ENCODE measurements at regions not wholly inside any gene's neighbourhood (a gene's known extent, or its start where the extent isn't known, plus 50 kb on each side); places are given as distances from the start of the nearest gene placed in this dataset.
"Not testable (repeated sequence)": the region's sequence is repeated elsewhere in the genome, so short reads cannot be mapped to it uniquely, and the experiment has no call there.

DNA sequence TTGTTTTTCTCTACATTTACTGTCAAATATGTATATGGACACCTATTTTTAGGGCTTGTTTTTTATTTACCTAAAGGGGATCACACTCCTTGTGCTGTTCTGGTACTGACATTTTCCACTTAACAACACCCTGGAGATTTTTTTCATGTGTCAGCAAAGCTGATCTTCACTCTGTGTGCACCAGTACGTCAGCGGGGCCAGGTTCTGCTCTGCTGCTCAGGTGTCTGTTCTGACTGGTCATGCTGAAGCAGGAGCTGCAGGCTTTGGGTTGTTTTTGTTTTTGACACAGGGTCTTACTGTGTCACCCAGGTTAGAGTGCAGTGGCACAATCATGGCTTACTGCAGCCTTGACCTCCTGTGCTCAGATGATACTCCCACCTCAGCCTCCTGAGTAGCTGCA, 81.9 kb upstream of the CCND2 start:
- no peak for DNase-seq (ENCODE audit: low spot score)

DNA sequence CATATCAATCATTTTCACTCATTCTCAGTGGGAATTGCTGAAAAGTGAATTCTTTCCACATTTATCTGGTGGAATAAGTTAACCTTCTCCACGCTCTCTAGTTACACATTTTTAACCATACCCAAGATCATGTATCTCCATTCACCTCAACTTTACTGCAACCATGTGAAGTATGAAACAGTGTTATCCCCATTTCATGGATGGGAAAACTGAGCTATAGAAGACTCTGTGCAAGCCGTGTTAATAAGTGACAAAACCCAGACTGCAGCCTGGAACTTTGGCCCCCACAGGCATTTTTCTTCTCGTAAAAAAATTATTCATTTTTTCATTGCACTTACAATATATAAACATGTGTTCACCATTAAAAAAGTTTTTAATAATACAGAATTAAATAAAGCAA, 82.4 kb upstream of the CCND2 start:
- DNase-seq (ENCODE audit: low spot score) = no peak

DNA sequence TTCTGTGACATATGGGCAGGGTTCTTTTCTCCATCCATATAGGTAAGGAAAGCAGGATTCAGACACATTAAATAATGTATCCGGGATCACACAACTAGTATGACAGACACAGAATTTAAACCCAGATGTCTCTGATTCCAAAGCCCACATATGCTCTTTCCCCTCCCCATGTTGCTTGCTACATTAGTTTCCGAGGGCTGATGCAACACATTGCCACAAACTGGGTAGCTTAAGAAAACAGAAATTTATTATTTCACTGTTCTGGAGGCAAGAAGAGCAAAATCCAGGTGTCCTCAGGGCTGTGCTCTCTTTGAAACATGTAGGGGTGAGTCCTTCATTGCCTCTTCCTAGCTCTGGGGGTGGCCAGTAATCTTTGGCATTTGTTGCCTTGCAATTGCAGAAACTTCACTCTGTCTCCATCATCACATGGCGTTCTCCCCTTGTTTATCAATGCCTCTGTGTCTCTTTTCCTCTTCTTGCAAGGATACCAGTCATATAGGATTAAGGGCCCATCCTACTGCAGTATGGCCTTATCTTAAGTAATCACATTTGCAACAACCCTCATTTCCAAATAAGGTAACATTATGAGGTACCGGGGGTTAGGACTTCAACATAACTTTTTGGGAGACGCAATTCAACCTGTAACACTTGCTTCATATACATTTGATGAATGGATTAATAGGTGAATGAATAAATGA, 83.0 kb upstream of the CCND2 start:
- no peak for DNase-seq (ENCODE audit: low spot score)

DNA sequence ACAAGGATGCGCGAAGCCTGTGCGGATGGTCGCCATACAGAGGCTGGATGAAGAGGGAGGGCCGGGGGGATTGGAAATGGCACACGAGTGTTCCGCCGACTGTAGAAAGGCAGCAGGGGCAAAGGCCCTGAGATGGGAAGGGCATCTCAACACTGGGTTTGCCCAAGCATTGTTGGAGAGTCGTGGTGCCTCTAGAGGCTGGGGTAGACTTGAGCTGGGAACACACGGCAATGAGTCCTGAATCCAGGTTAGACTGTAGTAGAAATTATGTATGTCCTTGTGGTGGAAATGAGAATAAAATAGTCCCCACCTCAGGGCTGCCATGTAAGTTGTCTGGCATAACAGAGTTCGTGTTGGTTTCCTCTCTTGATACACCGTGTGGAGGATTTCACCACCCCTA, 83.8 kb upstream of the CCND2 start:
- no peak for DNase-seq (ENCODE audit: low spot score)

DNA sequence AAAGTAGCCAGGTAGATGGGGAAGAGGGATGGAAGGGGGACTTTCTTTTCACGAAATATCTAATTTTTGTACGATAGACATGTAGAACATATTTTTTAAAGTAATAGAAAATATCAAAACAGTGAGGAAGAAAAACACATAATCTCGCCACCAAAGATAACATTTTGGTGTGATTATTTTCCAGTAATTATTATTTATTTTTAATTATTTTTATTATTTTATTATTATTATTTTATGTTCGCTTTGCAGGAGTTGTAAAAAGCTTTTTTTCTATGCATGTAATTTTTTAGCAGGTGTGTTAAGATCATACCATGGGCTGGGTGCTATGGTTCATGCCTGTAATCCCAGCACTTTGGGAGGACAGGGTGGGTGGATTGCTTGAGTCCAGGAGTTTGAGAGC, 85.6 kb upstream of the CCND2 start:
- no peak for DNase-seq (ENCODE audit: low spot score)

DNA sequence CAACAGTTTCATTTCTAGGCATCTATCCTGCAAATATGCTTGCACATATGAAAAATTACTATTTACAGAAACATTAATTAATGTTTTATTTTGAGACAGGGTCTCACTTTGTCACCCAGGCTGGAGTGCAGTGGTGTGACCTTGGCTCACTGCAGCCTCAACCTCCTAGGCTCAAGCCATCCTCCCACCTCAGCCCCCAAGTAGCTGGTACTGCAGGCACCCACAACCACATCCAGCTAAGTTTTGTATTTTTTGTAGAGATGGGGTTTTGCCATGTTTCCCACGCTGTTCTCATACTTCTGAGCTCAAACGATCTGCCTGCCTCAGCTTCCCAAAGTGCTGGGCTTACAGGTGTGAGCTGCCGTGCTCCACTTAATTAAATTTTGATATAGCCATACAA, 86.2 kb upstream of the CCND2 start:
- not testable (repeated sequence) for DNase-seq (ENCODE audit: low spot score)

DNA sequence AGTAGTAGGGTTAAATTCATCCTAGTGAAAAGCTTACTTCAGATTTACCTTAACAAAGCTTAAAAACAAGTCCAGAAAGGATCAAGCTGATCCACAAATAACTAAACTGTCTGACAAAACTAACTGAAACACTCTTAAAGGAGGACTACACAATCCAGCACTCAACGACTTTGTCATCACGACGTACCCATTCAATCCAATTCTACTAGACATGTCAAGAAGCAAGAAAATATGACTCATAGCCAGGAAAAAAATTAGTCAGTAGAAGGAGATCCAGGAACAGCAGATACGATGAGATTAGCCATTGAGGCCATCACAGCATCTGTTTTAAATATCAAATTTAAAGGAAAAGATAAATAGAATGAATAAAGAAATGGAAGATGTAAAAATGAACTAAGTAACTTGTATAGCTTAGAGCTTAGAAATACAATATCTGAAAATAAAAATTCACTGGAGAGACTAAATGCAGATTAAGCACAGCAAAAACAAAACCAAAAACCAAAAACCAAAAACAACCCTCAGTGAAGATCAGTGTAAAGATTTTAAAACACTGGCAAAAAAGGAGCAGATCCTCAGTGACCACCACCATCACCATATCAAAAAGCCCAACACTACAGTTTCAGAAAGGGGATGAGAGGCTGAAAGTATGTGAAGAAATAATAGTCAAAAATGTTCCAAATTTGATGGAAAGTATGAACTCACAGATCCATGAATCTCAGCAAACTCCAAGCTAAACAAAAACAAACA, 95.0 kb upstream of the CCND2 start:
- no peak for DNase-seq (ENCODE audit: low spot score)

DNA sequence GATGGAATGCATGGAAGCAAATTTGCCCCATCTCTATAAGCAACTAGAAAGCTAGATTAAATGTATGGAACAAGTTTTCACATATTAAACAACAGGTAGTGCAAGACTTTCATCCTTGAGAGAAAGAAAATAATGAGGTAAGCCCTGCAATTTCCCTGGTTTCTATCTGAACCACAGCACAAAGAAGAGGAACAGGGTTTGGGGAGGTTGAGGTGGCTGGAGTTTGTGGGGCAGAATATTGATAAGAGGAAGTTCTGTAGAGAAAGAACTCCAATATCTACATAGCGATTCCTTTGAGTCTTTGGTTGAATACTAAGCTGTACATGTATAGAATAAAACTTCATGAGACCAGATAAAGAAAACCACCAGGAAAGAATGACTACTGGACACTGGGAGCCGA, 96.3 kb upstream of the CCND2 start:
- DNase-seq (ENCODE audit: low spot score) = no peak

DNA sequence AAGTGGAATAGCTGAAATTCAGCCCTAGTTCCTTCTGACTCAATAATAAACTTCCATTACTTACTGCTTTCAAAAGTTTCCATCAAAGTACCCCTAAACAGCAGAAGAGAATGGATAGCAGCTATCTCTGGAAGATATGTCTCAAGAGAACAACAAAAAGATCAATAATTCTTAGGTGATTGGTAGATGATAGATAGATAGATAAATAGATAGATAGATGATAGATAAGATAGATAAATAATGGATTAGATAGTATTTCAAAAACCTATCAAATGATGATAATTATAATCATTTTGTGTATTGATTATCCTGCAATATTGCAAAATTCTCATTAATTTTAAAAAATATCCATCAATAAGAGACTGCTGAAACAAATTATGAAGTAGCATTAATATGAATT, 97.4 kb upstream of the CCND2 start:
- DNase-seq (ENCODE audit: low spot score) = no peak

DNA sequence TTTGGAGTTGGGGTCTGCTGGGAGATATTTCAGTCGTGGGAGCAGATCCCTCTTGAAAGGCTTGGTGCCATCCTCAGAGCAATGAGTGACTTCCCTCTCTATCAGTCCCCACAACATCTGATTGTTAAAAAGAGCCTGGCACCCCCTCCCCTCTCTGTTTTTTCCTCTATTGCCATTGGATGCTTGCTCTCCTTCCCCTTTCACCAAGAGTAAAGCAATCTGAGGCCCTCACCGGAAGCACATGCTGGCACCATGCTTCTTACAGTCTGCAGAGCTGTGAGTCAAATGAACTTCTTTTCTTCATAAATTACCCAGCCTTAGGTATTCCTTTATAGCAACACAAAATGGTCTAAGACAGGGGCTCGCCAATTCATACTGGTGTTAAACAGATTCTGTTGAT, 99.1 kb upstream of the CCND2 start:
- DNase-seq (ENCODE audit: low spot score) = no peak

DNA sequence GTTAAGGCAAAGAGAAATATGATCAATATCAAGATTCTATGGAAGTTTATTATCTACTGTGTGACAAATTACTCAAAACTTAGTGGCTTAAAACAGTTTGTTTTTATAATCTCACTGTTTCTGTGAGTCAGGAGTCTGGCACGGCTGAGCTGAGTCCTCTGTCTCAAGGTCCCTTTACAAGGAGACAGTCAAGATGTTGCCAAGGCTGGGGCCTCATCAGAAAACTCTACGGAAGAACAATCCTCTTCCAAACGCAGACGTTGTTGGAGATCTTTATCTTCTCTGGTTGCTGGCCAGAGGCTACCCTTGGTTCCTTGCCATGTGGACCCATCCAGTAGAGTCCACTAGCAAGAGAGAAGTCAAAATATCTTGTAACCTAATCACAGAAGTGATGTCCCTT, 100.6 kb upstream of the CCND2 start:
- DNase-seq (ENCODE audit: low spot score) = no peak

DNA sequence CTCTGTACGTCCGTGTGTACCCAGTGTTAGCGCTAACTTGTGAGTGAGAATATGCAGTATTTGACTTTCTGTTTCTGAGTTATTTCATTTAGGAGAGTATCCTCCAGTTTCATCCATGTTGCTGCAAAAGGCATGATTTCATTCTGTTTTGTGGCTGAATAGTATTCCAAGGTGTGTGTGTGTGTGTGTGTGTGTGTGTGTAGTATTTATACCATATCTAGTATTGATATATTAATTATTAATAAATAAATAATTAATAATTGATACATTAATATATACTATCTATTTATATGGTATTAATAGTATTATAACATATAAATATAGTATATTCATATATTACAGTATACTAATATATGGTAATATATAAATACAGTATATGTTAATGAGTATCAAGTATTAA, 101.8 kb upstream of the CCND2 start:
- no peak for DNase-seq (ENCODE audit: low spot score)

DNA sequence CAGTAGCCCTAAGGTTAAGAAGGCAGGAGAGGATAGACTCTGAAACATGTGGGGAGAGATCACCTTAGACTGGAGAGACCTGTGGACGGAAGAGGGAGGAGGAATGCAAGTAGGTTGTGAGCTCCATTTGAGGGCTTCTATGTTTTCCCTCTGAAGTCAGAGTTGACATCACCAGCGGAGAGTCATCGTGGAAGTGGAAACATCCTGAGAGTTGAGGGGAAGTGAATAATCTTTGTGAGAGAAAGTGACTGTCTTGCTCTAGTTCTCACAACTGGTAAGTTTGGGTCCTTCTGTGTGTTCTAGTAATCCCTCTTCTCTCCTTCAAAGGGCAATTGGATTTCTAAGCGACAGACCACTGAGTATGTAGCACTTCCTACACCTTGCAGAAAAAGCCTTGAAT, 103.6 kb upstream of the CCND2 start:
- DNase-seq (ENCODE audit: low spot score) = no peak

DNA sequence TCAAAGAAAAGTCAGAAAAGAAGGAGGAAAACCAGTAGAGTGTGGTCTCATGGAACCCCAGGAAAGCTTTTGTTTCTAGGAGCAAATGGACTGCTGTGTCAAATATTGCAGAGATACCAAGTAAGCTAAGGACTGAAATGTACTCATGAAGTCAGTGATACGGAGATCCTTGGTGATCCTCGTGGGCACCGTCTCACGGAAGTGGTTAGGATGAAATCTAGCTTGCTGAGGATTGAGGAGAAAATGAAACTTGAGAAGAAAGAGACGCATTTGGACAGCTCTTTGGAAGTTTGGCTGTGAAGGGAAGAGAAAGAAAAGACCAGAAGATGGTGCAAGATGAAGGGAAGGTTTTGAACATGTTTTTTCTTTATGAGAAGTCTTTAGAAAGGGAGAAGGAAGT, 104.0 kb upstream of the CCND2 start:
- DNase-seq (ENCODE audit: low spot score) = no peak

DNA sequence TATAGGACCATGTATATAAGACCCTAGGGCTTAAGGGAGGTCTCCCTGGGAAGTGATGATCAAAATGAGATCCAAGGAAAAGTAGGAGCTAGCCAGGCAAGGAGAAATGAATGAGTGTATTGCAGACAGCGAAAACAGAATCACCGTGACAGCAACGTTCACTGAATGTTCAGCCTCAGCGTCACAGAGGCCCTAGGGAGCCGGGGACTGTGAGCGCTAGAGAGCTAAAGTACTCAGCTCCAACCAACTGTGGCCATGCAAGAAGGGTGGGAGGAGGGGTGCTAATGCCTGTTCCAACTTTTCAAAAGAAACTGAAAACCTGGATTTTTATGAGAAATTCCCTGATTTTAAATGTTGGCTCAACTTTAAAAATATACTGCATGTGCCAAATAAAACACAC, 105.5 kb upstream of the CCND2 start:
- no peak for DNase-seq (ENCODE audit: low spot score)

DNA sequence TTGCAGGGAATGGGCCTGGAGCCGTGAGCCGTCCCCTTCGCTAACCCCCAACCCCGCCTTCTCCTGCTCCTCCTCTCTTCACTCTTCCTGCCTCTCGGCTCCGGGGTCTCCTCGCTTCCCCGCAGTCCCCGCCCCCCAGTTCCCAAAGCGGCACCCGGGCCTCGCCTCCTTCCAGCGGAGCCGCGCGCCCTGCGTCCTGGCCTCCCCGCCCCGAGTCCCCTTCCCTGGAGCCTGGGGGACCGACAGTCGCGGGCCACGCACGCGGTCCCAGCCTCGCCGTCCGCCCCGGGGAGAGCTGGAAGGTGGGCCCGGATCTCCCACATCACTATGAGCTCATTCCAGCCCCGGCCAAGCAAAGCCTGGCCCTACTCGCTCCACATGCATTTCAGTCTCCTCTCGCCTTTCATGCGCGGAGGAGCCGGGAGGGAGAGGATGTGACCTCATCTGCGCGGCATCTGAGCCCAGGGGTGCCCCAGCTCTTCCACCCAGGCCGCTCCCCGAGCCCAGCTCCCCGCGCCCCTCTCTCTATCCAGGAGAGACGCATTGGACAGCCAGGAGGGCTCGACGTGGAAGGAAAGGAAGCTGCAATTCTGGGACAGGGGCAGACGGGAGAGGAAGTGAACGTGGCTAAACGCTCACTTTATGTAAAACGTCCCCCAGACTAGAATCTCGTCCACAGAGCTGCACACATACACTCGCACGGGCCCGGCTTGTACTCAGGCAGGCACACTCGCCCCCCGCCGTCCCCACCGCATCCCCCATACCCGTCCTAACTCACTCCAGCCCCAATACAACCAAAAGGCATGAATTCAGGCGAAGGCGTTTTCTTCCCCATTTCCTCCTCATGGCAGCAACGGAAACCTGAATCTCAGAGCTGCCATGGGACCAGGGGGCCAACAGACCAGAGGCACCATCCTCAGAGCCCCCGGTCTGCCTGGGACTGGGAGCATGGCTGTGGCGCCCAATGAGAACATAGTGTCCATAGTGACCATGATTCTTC, 108.7 kb upstream of the CCND2 start:
- no peak for DNase-seq (ENCODE audit: low spot score)

DNA sequence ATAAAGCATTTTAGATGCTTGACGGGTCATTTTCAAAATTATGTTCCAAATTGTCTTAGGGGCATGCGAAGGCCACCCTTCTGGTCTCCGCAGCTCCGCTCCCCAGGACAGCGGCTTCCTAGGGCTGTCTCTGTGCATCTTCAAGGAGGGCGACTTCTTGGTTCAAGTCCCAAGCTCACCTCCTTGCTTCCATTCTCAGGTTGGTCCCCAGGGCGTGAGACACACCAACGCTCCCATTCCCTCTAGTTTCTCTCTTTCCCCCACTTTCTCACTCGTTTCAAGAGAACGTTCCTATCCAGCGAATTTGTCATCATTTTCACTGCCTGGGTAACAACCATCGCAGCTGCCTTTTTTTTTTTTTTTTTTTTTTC, 109.4 kb upstream of the CCND2 start:
- DNase-seq (ENCODE audit: low spot score) = no peak

DNA sequence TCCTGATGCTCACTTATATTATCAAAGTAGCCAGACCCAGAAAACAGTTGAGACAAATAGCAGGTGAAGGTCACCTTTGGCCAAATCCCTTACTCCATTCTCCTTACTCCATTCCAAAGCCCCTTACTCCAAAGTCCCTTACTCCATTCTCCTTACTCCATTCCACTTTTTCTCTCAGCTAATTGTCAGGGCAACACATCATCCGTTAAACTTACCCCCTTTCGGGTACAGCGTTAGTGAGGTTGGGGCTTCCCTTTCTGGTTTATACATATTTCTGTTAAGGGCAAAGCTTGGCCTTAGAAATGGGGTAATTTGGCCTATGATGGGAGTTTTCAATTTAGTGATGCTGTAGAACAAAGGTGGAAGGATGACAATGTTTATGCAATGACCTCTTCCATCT, 111.8 kb upstream of the CCND2 start:
- DNase-seq (ENCODE audit: low spot score) = no peak

DNA sequence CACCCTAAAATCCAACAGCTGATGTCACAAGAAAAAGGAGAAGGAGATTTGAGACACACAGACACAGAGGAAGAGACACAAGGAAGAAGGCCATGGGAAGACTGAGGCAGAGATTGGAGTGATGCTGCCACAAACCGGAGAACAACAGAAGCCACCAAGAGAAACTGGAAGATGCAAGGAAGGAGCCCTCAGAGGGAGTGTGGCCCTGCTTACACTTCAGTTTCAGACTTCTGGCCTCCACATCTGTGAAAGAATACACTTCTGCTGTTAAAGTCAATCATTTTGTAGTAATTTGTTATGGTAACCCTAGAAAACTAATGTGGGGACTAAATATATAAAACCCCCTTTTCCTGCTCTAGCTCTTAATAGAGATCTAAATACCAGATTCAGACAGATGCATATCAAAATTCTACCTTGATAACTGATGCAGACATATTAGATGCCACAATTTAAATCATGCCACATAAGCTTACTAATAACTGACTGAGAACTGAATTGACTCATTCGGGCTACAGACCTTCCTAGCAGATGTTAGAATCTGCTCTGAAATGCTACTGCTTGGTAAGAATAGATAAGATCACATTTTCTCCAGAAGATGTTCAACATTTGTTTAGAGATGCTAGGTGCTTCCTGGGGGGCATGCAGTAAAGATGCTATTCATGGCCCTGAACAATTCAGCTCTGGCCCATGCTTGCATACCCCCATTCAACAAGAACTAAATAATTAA, 113.1 kb upstream of the CCND2 start:
- no peak for DNase-seq (ENCODE audit: low spot score)

DNA sequence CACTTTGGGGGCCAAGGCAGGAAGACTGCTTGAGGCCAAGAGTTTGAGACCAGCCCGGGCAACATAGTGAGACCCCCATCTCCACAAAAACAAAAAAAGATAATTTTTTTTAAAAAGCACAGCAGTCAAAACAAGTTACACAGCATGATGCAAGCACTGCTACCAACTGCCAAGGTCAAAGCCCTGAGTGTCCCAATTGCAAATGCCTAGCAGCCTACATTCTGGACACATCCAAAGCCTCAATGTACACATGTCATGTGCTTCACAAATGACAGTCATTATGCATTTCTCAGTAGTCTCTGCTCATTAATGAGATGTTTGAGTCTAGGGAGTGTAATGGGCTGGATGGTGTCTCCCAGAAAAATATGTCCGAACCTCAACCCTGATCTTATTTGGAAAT, 113.7 kb upstream of the CCND2 start:
- no peak for DNase-seq (ENCODE audit: low spot score)

DNA sequence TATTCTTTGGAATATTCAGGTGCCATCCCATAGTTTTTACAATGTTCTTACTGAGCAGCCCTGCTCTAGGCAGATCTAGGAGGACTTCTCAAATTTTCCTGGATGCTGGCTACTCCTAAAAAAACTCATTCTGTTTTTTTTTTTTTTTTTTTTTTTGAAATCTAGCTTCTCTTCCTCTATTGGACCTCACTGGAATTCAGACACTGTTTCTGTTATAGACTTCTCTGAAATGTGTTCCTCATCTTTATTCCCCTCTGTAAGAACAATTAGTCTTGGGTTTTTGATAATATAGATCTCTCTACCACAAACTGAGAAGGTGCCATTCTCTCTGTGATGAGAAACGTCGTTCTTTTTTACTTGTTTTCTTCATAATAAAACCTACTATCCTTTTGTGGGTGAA, 115.3 kb upstream of the CCND2 start:
- DNase-seq (ENCODE audit: low spot score) = no peak

DNA sequence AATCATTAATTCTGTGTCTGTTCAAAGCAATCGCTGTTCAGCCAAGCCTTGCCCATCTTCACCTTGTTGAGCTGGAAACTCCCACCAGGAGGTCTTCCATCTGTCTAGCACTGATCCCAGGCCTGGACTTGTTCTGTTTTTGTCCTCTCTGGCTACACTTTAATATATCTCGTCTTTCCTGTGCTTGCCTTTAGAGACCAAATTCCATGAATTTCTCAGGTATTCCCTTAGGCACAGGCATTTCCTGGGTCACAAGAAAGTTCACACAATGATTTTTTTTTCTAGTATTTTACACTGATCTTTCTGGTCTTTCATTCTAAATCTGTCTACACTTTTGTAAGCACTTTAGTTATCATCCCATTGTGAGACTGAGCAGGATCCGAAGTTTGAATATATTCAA, 116.4 kb upstream of the CCND2 start:
- no peak for DNase-seq (ENCODE audit: low spot score)

All from NAMALWA (cell line).